ENCODE measurements at regions not wholly inside any gene's neighbourhood (a gene's known extent, or its start where the extent isn't known, plus 50 kb on each side); places are given as distances from the start of the nearest gene placed in this dataset.
"Not testable (repeated sequence)": the region's sequence is repeated elsewhere in the genome, so short reads cannot be mapped to it uniquely, and the experiment has no call there.

DNA sequence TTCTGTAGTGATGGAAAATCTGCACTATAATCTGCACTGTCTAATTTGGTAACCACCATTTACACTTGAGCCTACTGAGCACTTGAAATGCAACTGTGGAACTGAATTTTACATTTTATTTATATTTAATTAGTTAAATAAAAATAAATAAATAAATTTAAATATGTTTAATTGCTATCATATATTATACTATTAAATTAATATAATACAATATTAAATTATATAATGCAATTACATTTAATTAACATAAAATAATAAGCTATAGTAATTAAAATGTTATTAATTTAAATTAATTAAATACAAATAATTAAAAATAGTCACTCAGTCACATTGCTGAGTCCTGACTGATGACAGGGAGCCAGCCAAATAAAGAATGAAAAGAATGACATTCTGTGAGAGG is 170.2 kb upstream of the F9 start:
- in situ Hi-C loops (cut with MboI) = no loop called here
- Histone ChIP-seq H2AFZ (no peak overlapping the region), H3K79me2 (ENCODE audit: insufficient read depth) (no peaks in the 10 kb centered on the region), H3K9me2 (ENCODE audit: insufficient read depth) (no peaks in the 10 kb centered on the region), H3K4me1 (ENCODE audit: insufficient read depth) (no peaks in the 10 kb centered on the region), H3F3A (ENCODE audit: insufficient read depth) (no peaks in the 10 kb centered on the region), H3K4me2 (ENCODE audit: unreplicated experiment) (no peak overlapping the region), H4K20me1 (ENCODE audit: insufficient read depth) (no peaks in the 10 kb centered on the region), H3K27me3 (replicated peaks; ENCODE audit: insufficient read depth) (no peaks in the 10 kb centered on the region), H3K9me3 (ENCODE audit: low read depth) (no peaks in the 10 kb centered on the region), H3K36me3 (ENCODE audit: low read depth) (no peaks in the 10 kb centered on the region), H3K27ac (no peak overlapping the region), H3K9ac (no peak overlapping the region), H3K4me3 (no peak overlapping the region)
- no peak for DNase-seq
- TF ChIP-seq EZH2 (IDR thresholded peaks at IDR 0.05; ENCODE audit: insufficient read depth, poor library complexity, severe bottlenecking) = no peak
- no peak for TF ChIP-seq EZH2phosphoT487 (IDR thresholded peaks at IDR 0.05; ENCODE audit: insufficient read depth, low read depth)

GRCh38 chrX:139342594-139342991 is 187.9 kb upstream of the F9 start:
- 17 to 21% methylated on average over 3 to 4 of the region's 4 CpGs for WGBS, 2 experiments (ENCODE audit: low coverage in 1 of 2, low lambda C conversion rate in 2 of 2, missing lambda C conversion rate in 2 of 2)
- H3K27ac ChIP-seq; in situ Hi-C loops (cut with MboI); H2AFZ ChIP-seq; H3K79me2 ChIP-seq (ENCODE audit: insufficient read depth); H3K27me3 ChIP-seq (replicated peaks; ENCODE audit: insufficient read depth); H3K9me2 ChIP-seq (ENCODE audit: insufficient read depth); H3K9ac ChIP-seq; H3K36me3 ChIP-seq (ENCODE audit: low read depth); H4K20me1 ChIP-seq (ENCODE audit: insufficient read depth); H3K9me3 ChIP-seq (ENCODE audit: low read depth); H3K4me1 ChIP-seq (ENCODE audit: insufficient read depth); H3K4me3 ChIP-seq; DNase-seq; H3K4me2 ChIP-seq (ENCODE audit: unreplicated experiment); H3F3A ChIP-seq (ENCODE audit: insufficient read depth): not testable (repeated sequence)

DNA sequence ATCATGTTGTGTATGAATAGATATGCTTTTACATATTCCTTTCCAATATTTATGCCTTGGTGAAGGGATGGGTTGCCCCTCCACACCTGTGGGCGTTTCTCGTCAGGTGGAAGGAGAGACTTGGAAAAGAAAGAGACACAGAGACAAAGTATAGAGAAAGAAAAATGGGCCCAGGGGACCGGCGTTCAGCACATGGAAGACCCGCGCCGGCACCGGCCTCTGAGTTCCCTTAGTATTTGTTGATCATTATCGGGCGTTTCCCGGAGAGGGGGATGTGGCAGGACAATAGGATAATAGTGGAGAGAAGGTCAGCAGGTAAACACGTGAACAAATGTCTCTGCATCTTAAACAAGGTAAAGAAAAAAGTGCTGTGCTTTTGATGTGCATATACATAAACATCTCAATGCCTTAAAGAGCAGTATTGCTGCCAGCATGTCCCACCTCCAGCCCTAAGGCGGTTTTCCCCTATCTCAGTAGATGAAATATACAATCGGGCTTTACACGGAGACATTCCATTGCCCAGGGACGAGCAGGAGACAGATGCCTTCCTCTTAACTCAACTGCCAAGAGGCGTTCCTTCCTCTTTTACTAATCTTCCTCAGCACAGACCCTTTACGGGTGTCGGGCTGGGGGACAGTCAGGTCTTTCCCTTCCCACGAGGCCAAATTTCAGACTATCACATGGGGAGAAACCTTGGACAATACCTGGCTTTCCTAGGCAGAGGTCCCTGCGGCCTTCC is 188.5 kb upstream of the F9 start:
- H3K9ac ChIP-seq; H3K79me2 ChIP-seq (ENCODE audit: insufficient read depth); H3K9me2 ChIP-seq (ENCODE audit: insufficient read depth); H3K4me3 ChIP-seq; H3K4me1 ChIP-seq (ENCODE audit: insufficient read depth); in situ Hi-C loops (cut with MboI); H3F3A ChIP-seq (ENCODE audit: insufficient read depth); DNase-seq; H3K27me3 ChIP-seq (replicated peaks; ENCODE audit: insufficient read depth); H3K9me3 ChIP-seq (ENCODE audit: low read depth); H4K20me1 ChIP-seq (ENCODE audit: insufficient read depth); H3K4me2 ChIP-seq (ENCODE audit: unreplicated experiment); H2AFZ ChIP-seq; H3K27ac ChIP-seq; H3K36me3 ChIP-seq (ENCODE audit: low read depth): not testable (repeated sequence)
- 12 to 25% methylated on average over 16 to 19 of the region's 21 CpGs for WGBS, 2 experiments (ENCODE audit: low coverage in 1 of 2, low lambda C conversion rate in 2 of 2, missing lambda C conversion rate in 2 of 2)

DNA sequence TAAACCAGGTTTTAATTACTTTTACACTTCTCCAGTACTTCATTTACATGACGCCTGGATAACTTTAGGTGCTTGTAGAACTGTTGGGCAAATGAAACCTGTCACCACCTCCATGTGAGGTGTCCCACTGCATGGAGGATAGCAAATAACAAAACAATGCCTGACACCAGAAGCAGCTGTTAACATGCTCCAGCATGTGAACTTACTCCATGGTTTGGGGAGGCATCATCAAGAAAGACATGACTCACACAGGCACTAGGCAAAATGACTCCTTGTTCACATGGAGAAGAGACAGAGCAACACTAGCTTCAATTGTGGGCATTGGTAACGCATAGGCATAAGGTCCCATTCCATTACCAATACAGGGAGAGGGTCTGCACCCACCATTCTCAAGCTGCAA is 198.1 kb upstream of the F9 start:
- no peak for DNase-seq
- H3K4me3 ChIP-seq = no peak overlapping the region
- no peaks in the 10 kb centered on the region for H3K4me1 ChIP-seq (ENCODE audit: insufficient read depth)

DNA sequence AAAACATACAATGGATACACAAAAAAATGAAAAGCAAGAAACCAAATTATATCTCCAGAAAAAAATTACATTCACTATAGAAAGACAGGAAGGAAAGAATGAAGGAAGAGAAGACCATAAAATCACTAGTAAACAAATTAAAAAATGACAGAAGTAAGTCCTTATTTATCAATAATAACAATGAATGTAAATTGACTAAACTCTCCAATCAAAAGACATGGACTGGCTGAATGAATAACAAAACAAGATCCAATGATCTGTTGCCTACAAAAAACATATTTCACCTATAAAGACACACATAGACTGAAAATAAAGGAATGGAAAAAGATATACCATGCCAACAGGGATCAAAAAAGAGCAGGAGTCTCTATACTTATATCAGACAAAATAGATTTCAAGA is 203.2 kb upstream of the F9 start:
- DNase-seq = no peak
- no peak overlapping the region for H2AFZ ChIP-seq
- no peaks in the 10 kb centered on the region for H3K9me2 ChIP-seq (ENCODE audit: insufficient read depth)
- no peaks in the 10 kb centered on the region for H4K20me1 ChIP-seq (ENCODE audit: insufficient read depth)
- H3K9me3 ChIP-seq (ENCODE audit: low read depth) = no peaks in the 10 kb centered on the region
- H3K4me1 ChIP-seq (ENCODE audit: insufficient read depth) = no peaks in the 10 kb centered on the region
- no peak overlapping the region for H3K4me2 ChIP-seq (ENCODE audit: unreplicated experiment)
- H3K27me3 ChIP-seq (replicated peaks; ENCODE audit: insufficient read depth) = no peaks in the 10 kb centered on the region
- no peak overlapping the region for H3K9ac ChIP-seq
- H3K79me2 ChIP-seq (ENCODE audit: insufficient read depth) = no peaks in the 10 kb centered on the region
- in situ Hi-C loops (cut with MboI) = no loop called here
- no peak overlapping the region for H3K4me3 ChIP-seq
- H3K36me3 ChIP-seq (ENCODE audit: low read depth) = no peaks in the 10 kb centered on the region
- TF ChIP-seq EZH2 (IDR thresholded peaks at IDR 0.05; ENCODE audit: insufficient read depth, poor library complexity, severe bottlenecking) (no peak), EZH2phosphoT487 (IDR thresholded peaks at IDR 0.05; ENCODE audit: insufficient read depth, low read depth) (no peak)
- H3K27ac ChIP-seq = no peak overlapping the region
- H3F3A ChIP-seq (ENCODE audit: insufficient read depth) = no peaks in the 10 kb centered on the region

More for the DNA sequence above, 198.1 kb upstream of the F9 start:
- no peaks in the 10 kb centered on the region for H3K9me3 ChIP-seq (ENCODE audit: low read depth)
- no peak overlapping the region for H3K27ac ChIP-seq
- TF ChIP-seq EZH2phosphoT487 (IDR thresholded peaks at IDR 0.05; ENCODE audit: insufficient read depth, low read depth) (no peak), EZH2 (IDR thresholded peaks at IDR 0.05; ENCODE audit: insufficient read depth, poor library complexity, severe bottlenecking) (no peak)
- in situ Hi-C loops (cut with MboI) = no loop called here
- H3K4me2 ChIP-seq (ENCODE audit: unreplicated experiment) = no peak overlapping the region
- H3K27me3 ChIP-seq (replicated peaks; ENCODE audit: insufficient read depth) = no peaks in the 10 kb centered on the region
- H3K79me2 ChIP-seq (ENCODE audit: insufficient read depth) = no peaks in the 10 kb centered on the region
- no peaks in the 10 kb centered on the region for H4K20me1 ChIP-seq (ENCODE audit: insufficient read depth)
- H3K9me2 ChIP-seq (ENCODE audit: insufficient read depth) = no peaks in the 10 kb centered on the region
- no peaks in the 10 kb centered on the region for H3F3A ChIP-seq (ENCODE audit: insufficient read depth)
- H3K9ac ChIP-seq = no peak overlapping the region
- no peaks in the 10 kb centered on the region for H3K36me3 ChIP-seq (ENCODE audit: low read depth)
- WGBS, 2 experiments (ENCODE audit: low coverage in 1 of 2, low lambda C conversion rate in 2 of 2, missing lambda C conversion rate in 2 of 2) = 26 to 33% methylated on average over 2 of the region's 2 CpGs
- H2AFZ ChIP-seq = no peak overlapping the region
